A673 (cell line): ENCODE measurements at regions not wholly inside any gene's neighbourhood (a gene's known extent, or its start where the extent isn't known, plus 50 kb on each side); places are given as distances from the start of the nearest gene placed in this dataset.

Experiments
- BruUV-seq: library from RNA; stranded (reverse); fragments of 400-500 nt; replicated peaks from 2 replicates; lab custom pipeline; 2021; lab: Mats Ljungman, UMichigan
- CTCF ChIA-PET: fragments of 300-600 bp; sonication (Branson Sonifier 250); formaldehyde crosslinking; loops from one replicate; lab custom pipeline; 2022; ENCODE audit warnings: antibody characterized with exemption; lab: Charles Lee
- POLR2A ChIA-PET: fragments of 300-600 bp; sonication (Branson Sonifier 250); formaldehyde crosslinking; loops from one replicate; lab custom pipeline; 2022; ENCODE audit warnings: antibody characterized with exemption; ENCODE audit not compliant: low non-redundant PET; lab: Charles Lee
- DNase-seq: peaks from one replicate; pipeline ENCODE4 v3.0.0-alpha.2; 2015; ENCODE audit warnings: low spot score
- H3K27ac ChIP-seq: fragments of 200-600 bp; sonication (generic); 2 replicates; pipeline ENCODE4 v1.5.1; 2016; ENCODE audit warnings: mixed run types, low read depth, mild to moderate bottlenecking, mixed read lengths, antibody characterized with exemption, low read length; ENCODE audit not compliant: poor library complexity, severe bottlenecking
- H3K27me3 ChIP-seq: fragments of 200-600 bp; sonication (generic); replicated peaks from 2 replicates; pipeline ENCODE4 v1.6.1; 2017; ENCODE audit warnings: mixed run types, low read depth, mild to moderate bottlenecking, mixed read lengths, antibody characterized with exemption, low read length; ENCODE audit not compliant: insufficient read depth, poor library complexity
- H3K36me3 ChIP-seq: fragments of 200-600 bp; sonication (generic); 2 replicates; pipeline ENCODE4 v1.6.1; 2016; ENCODE audit warnings: mixed run types, mild to moderate bottlenecking, mixed read lengths, antibody characterized with exemption, low read length; ENCODE audit not compliant: insufficient read depth, poor library complexity, severe bottlenecking
- H3K4me1 ChIP-seq: fragments of 200-600 bp; sonication (generic); 2 replicates; pipeline ENCODE4 v1.6.1; 2017; ENCODE audit warnings: mixed run types, mild to moderate bottlenecking, mixed read lengths, antibody characterized with exemption, low read length; ENCODE audit not compliant: insufficient read depth, poor library complexity, severe bottlenecking
- H3K4me3 ChIP-seq: fragments of 200-600 bp; sonication (generic); 2 replicates; pipeline ENCODE4 v1.5.1; 2016; ENCODE audit warnings: low read depth, mixed run types, mild to moderate bottlenecking, mixed read lengths, low read length; ENCODE audit not compliant: poor library complexity, severe bottlenecking
- H3K9me3 ChIP-seq: fragments of 200-600 bp; sonication (generic); 2 replicates; pipeline ENCODE4 v1.6.1; 2016; ENCODE audit warnings: mixed run types, low read depth, mild to moderate bottlenecking, mixed read lengths, antibody characterized with exemption, low read length; ENCODE audit not compliant: poor library complexity, severe bottlenecking
- CTCF ChIP-seq: fragments of 300-800, 200-600 bp; sonication (generic); conservative IDR thresholded peaks from 2 replicates; pipeline ENCODE4 v1.5.1; 2017; ENCODE audit warnings: low read depth, mild to moderate bottlenecking, antibody characterized with exemption, low read length, moderate library complexity, mixed read lengths
- EZH2 ChIP-seq: fragments of 200-600 bp; sonication (generic); IDR thresholded peaks from 2 replicates; pipeline ENCODE4 v1.6.1; 2017; ENCODE audit warnings: borderline replicate concordance, low read depth, mild to moderate bottlenecking, mixed read lengths, antibody characterized with exemption, low read length; ENCODE audit not compliant: poor library complexity, severe bottlenecking
- intact Hi-C: fragments of 100-400 bp; cut with micrococcal nuclease; formaldehyde crosslinking; loops from one replicate; pipeline ENCODE4 v1.10.0; 2022; ENCODE audit not compliant: unreplicated experiment

- H3K4me3 ChIP-seq, result no peak overlapping the region
- TF ChIP-seq EZH2 (no peak), CTCF (no peak)
- H3K36me3 ChIP-seq, result no peaks in the 10 kb centered on the region
- no peak overlapping the region for H3K27ac ChIP-seq
- DNase-seq, result no peak
- ChIA-PET POLR2A (no interaction called here), CTCF (no interaction called here)
- no peaks in the 10 kb centered on the region for H3K9me3 ChIP-seq
- intact Hi-C loops, result no loop called here
- no peaks in the 10 kb centered on the region for H3K4me1 ChIP-seq
- H3K27me3 ChIP-seq, result no peaks in the 10 kb centered on the region
- BruUV-seq, result no TSS peak
These were observed 344.1 kb upstream of the PDE3A start for GRCh38 chr12:20024194-20024593.

- Histone ChIP-seq H3K9me3 (no peaks in the 10 kb centered on the region), H3K36me3 (no peaks in the 10 kb centered on the region), H3K4me1 (no peaks in the 10 kb centered on the region), H3K27me3 (no peaks in the 10 kb centered on the region), H3K27ac (no peak overlapping the region), H3K4me3 (no peak overlapping the region)
- DNase-seq, result no peak
- intact Hi-C loops, result no loop called here
- POLR2A ChIA-PET, result no interaction called here
- TF ChIP-seq CTCF (no peak), EZH2 (no peak)
- CTCF ChIA-PET, result no interaction called here
- no TSS peak for BruUV-seq
These were observed 340.3 kb upstream of the PDE3A start for GRCh38 chr12:20028033-20028432.

GRCh38 chr12:20030826-20031225 lies 337.5 kb upstream of the PDE3A start:
- H3K9me3 ChIP-seq, result no peaks in the 10 kb centered on the region
- H3K36me3 ChIP-seq, result no peaks in the 10 kb centered on the region
- no peaks in the 10 kb centered on the region for H3K27me3 ChIP-seq
- DNase-seq, result no peak
- no TSS peak for BruUV-seq
- H3K27ac ChIP-seq, result no peak overlapping the region
- TF ChIP-seq EZH2 (no peak), CTCF (no peak)
- H3K4me1 ChIP-seq, result no peaks in the 10 kb centered on the region
- no peak overlapping the region for H3K4me3 ChIP-seq
- intact Hi-C loops, result no loop called here
- ChIA-PET POLR2A (no interaction called here), CTCF (no interaction called here)
